ENCODE measurements at regions not wholly inside any gene's neighbourhood (a gene's known extent, or its start where the extent isn't known, plus 50 kb on each side); places are given as distances from the start of the nearest gene placed in this dataset.

DNA sequence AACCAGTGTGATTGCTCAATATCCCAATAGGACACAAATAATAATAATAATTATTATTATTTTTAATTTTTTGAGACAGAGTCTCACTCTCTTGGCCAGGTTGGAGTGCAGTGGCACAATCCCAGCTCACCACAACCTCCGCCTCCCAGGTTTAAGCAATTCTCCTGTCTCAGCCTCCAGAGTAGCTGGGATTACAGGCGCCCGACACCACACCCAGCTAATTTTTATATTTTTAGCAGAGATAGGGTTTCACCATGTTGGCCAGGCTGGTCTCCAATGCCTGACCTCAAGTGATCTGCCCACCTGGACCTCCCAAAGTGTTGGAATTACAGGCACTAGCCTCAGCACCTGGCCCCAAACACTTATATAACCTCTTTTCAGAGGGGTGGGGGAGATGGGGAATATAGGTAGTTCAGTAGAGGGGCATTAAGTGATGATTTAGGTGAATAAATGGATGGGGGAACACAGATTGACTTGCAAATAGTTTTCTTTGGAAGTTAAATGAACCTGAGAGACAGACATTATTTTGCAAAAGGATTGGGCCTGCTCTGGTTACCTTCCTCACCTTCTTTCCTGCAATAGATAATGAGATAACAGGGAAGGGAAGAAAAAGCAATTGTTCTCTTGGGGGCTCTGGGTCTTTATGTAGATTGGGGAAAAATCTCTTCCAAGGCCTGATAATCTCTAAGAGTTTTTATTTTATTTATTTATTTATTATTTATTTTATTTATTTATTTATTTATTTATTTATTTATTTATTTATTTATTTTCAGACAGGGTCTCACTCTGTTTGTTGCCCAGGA lies 57.7 kb downstream of the RESF1 start (continued):
- TF ChIP-seq, protein P1, sequence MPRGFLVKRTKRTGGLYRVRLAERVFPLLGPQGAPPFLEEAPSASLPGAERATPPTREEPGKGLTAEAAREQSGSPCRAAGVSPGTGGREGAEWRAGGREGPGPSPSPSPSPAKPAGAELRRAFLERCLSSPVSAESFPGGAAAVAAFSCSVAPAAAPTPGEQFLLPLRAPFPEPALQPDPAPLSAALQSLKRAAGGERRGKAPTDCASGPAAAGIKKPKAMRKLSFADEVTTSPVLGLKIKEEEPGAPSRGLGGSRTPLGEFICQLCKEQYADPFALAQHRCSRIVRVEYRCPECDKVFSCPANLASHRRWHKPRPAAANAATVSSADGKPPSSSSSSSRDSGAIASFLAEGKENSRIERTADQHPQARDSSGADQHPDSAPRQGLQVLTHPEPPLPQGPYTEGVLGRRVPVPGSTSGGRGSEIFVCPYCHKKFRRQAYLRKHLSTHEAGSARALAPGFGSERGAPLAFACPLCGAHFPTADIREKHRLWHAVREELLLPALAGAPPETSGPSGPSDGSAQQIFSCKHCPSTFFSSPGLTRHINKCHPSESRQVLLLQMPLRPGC (tag by site-specific recombination; IDR thresholded peaks at IDR 0.05), result no peak
- no peak for TF ChIP-seq BCL11B (tag by site-specific recombination; IDR thresholded peaks at IDR 0.05; ENCODE audit: low read depth)
- TF ChIP-seq GLIS1 (tag by site-specific recombination; IDR thresholded peaks at IDR 0.05), result no peak
- no peak for TF ChIP-seq ZIC2 (tag by site-specific recombination; IDR thresholded peaks at IDR 0.05)
- no peak for TF ChIP-seq ZBTB6 (tag by site-specific recombination; IDR thresholded peaks at IDR 0.05)
- no peak for TF ChIP-seq ZNF350 (tag by site-specific recombination; IDR thresholded peaks at IDR 0.05)
- no peak for TF ChIP-seq ZNF248 (tag by site-specific recombination; IDR thresholded peaks at IDR 0.05)
- TF ChIP-seq ZNF416 (tag by site-specific recombination; IDR thresholded peaks at IDR 0.05), result no peak
- TF ChIP-seq ZNF560 (tag by site-specific recombination; IDR thresholded peaks at IDR 0.05; ENCODE audit: borderline replicate concordance), result peak; percentile 71; the same call in 1 of the 2 replicates
- no peak for TF ChIP-seq ZNF585B (tag by site-specific recombination; IDR thresholded peaks at IDR 0.05)
- TF ChIP-seq ZNF664 (tag by site-specific recombination; IDR thresholded peaks at IDR 0.05), result peak; percentile 87
- TF ChIP-seq, protein P2, sequence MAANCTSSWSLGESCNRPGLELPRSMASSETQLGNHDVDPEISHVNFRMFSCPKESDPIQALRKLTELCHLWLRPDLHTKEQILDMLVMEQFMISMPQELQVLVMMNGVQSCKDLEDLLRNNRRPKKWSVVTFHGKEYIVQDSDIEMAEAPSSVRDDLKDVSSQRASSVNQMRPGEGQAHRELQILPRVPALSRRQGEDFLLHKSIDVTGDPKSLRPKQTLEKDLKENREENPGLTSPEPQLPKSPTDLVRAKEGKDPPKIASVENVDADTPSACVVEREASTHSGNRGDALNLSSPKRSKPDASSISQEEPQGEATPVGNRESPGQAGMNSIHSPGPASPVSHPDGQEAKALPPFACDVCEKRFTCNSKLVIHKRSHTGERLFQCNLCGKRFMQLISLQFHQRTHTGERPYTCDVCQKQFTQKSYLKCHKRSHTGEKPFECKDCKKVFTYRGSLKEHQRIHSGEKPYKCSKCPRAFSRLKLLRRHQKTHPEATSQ (tag by site-specific recombination; IDR thresholded peaks at IDR 0.05), result no peak
- no peak for TF ChIP-seq ZFP69B (tag by site-specific recombination; IDR thresholded peaks at IDR 0.05)
- TF ChIP-seq GLI4 (tag by site-specific recombination; IDR thresholded peaks at IDR 0.05), result no peak
- TF ChIP-seq EGR2 (tag by site-specific recombination; IDR thresholded peaks at IDR 0.05; ENCODE audit: low read depth), result no peak
- peak; percentile 87; the same call in 1 of the 2 replicates for TF ChIP-seq ZNF266 (tag by site-specific recombination; IDR thresholded peaks at IDR 0.05; ENCODE audit: low read depth)
- TF ChIP-seq, protein P3, sequence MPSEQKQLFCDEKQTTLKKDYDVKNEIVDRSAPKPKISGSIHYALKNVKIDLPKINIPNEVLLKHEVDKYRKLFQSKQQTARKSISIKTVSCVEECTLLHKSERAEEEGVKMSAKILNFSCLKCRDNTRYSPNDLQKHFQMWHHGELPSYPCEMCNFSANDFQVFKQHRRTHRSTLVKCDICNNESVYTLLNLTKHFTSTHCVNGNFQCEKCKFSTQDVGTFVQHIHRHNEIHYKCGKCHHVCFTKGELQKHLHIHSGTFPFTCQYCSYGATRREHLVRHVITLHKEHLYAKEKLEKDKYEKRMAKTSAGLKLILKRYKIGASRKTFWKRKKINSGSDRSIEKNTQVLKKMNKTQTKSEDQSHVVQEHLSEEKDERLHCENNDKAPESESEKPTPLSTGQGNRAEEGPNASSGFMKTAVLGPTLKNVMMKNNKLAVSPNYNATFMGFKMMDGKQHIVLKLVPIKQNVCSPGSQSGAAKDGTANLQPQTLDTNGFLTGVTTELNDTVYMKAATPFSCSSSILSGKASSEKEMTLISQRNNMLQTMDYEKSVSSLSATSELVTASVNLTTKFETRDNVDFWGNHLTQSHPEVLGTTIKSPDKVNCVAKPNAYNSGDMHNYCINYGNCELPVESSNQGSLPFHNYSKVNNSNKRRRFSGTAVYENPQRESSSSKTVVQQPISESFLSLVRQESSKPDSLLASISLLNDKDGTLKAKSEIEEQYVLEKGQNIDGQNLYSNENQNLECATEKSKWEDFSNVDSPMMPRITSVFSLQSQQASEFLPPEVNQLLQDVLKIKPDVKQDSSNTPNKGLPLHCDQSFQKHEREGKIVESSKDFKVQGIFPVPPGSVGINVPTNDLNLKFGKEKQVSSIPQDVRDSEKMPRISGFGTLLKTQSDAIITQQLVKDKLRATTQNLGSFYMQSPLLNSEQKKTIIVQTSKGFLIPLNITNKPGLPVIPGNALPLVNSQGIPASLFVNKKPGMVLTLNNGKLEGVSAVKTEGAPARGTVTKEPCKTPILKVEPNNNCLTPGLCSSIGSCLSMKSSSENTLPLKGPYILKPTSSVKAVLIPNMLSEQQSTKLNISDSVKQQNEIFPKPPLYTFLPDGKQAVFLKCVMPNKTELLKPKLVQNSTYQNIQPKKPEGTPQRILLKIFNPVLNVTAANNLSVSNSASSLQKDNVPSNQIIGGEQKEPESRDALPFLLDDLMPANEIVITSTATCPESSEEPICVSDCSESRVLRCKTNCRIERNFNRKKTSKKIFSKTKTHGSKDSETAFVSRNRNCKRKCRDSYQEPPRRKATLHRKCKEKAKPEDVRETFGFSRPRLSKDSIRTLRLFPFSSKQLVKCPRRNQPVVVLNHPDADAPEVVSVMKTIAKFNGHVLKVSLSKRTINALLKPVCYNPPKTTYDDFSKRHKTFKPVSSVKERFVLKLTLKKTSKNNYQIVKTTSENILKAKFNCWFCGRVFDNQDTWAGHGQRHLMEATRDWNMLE (tag by site-specific recombination; conservative IDR thresholded peaks at IDR 0.05; ENCODE audit: low read depth), result peak; percentile 98
- no peak for TF ChIP-seq SP2 (tag by site-specific recombination; IDR thresholded peaks at IDR 0.05)
- no peak for TF ChIP-seq ZNF302 (tag by site-specific recombination; IDR thresholded peaks at IDR 0.05; ENCODE audit: low read depth)
- TF ChIP-seq ZNF404 (tag by site-specific recombination; IDR thresholded peaks at IDR 0.05), result peak; percentile 58; the same call in 1 of the 2 replicates
- TF ChIP-seq, protein P4, sequence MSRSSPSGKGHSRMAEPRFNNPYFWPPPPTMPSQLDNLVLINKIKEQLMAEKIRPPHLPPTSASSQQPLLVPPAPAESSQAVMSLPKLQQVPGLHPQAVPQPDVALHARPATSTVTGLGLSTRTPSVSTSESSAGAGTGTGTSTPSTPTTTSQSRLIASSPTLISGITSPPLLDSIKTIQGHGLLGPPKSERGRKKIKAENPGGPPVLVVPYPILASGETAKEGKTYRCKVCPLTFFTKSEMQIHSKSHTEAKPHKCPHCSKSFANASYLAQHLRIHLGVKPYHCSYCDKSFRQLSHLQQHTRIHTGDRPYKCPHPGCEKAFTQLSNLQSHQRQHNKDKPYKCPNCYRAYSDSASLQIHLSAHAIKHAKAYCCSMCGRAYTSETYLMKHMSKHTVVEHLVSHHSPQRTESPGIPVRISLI (tag by site-specific recombination; IDR thresholded peaks at IDR 0.05), result no peak
- no peak for TF ChIP-seq ZNF660 (tag by site-specific recombination; IDR thresholded peaks at IDR 0.05)
- TF ChIP-seq BCL11A (tag by site-specific recombination; IDR thresholded peaks at IDR 0.05; ENCODE audit: low read depth), result no peak
- no peak; the same call in 1 of the 2 replicates for TF ChIP-seq ZNF202 (tag by site-specific recombination; IDR thresholded peaks at IDR 0.05; ENCODE audit: borderline replicate concordance)
- TF ChIP-seq PATZ1 (tag by site-specific recombination; IDR thresholded peaks at IDR 0.05), result no peak
- TF ChIP-seq ZNF311 (tag by site-specific recombination; IDR thresholded peaks at IDR 0.05; ENCODE audit: borderline replicate concordance), result no peak
- TF ChIP-seq ZXDB (tag by site-specific recombination; IDR thresholded peaks at IDR 0.05), result peak; percentile 89
- TF ChIP-seq ZNF175 (tag by site-specific recombination; IDR thresholded peaks at IDR 0.05), result no peak

All from HEK293 (cell line).